ENCODE measurements at regions not wholly inside any gene's neighbourhood (a gene's known extent, or its start where the extent isn't known, plus 50 kb on each side); places are given as distances from the start of the nearest gene placed in this dataset.

DNA sequence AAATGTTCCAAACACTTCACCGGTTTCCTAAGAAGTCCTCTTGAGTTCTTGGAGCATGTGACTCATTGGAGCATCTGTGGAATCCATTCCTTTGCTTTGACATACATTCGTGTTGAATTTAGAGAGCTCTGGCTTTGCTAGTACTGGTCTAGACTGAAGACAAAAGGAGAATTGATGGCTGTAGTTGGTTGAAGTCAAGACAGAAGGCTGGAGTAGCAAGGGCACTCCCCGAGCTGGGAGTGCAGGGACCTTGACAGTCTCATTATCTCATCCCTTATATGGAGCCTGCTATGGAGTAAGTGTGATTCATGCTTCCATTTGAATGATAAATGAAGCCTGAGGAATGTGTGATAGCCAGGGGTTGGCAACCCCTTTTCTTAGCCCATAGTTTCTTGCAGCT lies 1249.1 kb downstream of the TYW1 start:
- WGBS (ENCODE audit: insufficient coverage), result 77% methylated on average over 3 of the region's 3 CpGs
- intact Hi-C loops (cut with micrococcal nuclease), result no loop called here

DNA sequence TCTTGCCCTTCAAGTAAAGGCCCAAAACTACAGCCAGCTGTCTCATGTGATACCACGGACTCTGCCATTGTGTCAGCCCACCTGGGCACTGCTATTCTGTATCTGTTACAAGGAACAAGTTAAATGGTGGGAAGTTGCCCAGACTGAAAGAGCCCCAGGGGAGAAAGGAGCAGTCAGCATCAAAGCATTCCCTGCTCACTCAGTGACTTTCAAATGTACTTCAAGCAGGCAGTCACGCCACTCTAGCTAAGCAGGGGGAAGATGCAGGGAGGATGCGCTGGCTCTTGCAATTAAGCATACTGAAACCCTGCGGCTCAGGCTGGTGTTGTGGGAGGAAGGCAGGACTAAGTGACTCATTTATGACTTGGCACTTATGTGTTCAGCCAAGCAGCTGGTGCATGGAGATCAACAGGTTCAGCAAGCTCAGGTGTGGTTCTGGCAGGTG lies 1249.6 kb downstream of the TYW1 start:
- Mint-ChIP-seq H3K9me3 (peaks cover 14 to 18% of the 10 kb centered on the region in 2 donors), H3K4me3 (no peak overlapping the region), H3K27me3 (ENCODE audit: low read depth in 2 of 2) (no peaks in the 10 kb centered on the region), H3K27ac (no peak overlapping the region), H3K36me3 (no peaks in the 10 kb centered on the region), H3K4me1 (no peaks in the 10 kb centered on the region)
- DNase-seq (no peak), ATAC-seq (no peak)
- intact Hi-C loops (cut with micrococcal nuclease), result no loop called here
- TF ChIP-seq, protein P1, sequence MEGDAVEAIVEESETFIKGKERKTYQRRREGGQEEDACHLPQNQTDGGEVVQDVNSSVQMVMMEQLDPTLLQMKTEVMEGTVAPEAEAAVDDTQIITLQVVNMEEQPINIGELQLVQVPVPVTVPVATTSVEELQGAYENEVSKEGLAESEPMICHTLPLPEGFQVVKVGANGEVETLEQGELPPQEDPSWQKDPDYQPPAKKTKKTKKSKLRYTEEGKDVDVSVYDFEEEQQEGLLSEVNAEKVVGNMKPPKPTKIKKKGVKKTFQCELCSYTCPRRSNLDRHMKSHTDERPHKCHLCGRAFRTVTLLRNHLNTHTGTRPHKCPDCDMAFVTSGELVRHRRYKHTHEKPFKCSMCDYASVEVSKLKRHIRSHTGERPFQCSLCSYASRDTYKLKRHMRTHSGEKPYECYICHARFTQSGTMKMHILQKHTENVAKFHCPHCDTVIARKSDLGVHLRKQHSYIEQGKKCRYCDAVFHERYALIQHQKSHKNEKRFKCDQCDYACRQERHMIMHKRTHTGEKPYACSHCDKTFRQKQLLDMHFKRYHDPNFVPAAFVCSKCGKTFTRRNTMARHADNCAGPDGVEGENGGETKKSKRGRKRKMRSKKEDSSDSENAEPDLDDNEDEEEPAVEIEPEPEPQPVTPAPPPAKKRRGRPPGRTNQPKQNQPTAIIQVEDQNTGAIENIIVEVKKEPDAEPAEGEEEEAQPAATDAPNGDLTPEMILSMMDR (IDR thresholded peaks at IDR 0.05), result no peak
- 43% methylated on average over 4 of the region's 4 CpGs for WGBS (ENCODE audit: insufficient coverage)
- H3K36me3 ChIP-seq (ENCODE audit: control insufficient read depth, insufficient read depth, low read length), result no peaks in the 10 kb centered on the region
- no peaks in the 10 kb centered on the region for H3K27me3 ChIP-seq (ENCODE audit: control insufficient read depth, insufficient read depth, low read length)
- no peak overlapping the region for H3K4me3 ChIP-seq (ENCODE audit: low read length)
- no peak overlapping the region for H3K27ac ChIP-seq (ENCODE audit: low read length)
- H3K9me3 ChIP-seq (ENCODE audit: control insufficient read depth, insufficient read depth, low read length), result peaks cover 11% of the 10 kb centered on the region
- H3K4me1 ChIP-seq (ENCODE audit: control insufficient read depth, insufficient read depth, low read length), result no peaks in the 10 kb centered on the region

More for the DNA sequence above, 1249.1 kb downstream of the TYW1 start:
- peaks cover 14% of the 10 kb centered on the region for H3K9me3 ChIP-seq (ENCODE audit: control insufficient read depth, insufficient read depth, low read length)
- peaks cover 16 to 19% of the 10 kb centered on the region in 2 donors for H3K9me3 Mint-ChIP-seq
- H3K4me1 ChIP-seq (ENCODE audit: control insufficient read depth, insufficient read depth, low read length), result no peaks in the 10 kb centered on the region
- H3K27ac ChIP-seq (ENCODE audit: low read length), result no peak overlapping the region
- DNase-seq, result no peak
- ATAC-seq, result no peak
- H3K36me3 ChIP-seq (ENCODE audit: control insufficient read depth, insufficient read depth, low read length), result no peaks in the 10 kb centered on the region
- no peak overlapping the region for H3K4me3 Mint-ChIP-seq
- no peaks in the 10 kb centered on the region for H3K36me3 Mint-ChIP-seq
- no peaks in the 10 kb centered on the region for H3K4me1 Mint-ChIP-seq
- no peaks in the 10 kb centered on the region for H3K27me3 ChIP-seq (ENCODE audit: control insufficient read depth, insufficient read depth, low read length)
- H3K27ac Mint-ChIP-seq, result no peak overlapping the region
- TF ChIP-seq, protein P1 (IDR thresholded peaks at IDR 0.05), result no peak
- no peaks in the 10 kb centered on the region for H3K27me3 Mint-ChIP-seq (ENCODE audit: low read depth in 2 of 2)
- H3K4me3 ChIP-seq (ENCODE audit: low read length), result no peak overlapping the region

DNA sequence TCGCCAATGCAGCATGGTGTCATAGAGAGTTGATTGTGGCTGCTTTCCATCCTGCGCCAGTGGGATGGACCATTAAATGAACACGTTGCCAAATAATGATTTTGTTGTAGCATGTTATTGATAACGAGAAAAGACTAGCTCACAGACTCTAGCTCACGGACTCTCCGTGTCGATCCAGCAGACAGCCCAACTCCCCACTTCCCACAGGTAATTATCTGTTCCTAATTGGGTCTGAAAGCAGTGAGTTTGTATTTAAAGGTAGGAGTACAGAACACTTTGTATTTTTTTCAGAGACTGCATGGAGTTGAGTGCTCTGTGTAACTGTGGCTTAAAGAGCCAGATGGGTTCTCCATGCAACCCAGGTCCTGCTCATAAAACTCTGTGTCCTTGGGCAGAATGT lies 1250.5 kb downstream of the TYW1 start:
- DNase-seq, result no peak
- WGBS (ENCODE audit: insufficient coverage), result 92% methylated on average over 2 of the region's 7 CpGs
- Histone ChIP-seq H3K4me1 (ENCODE audit: control insufficient read depth, insufficient read depth, low read length) (no peaks in the 10 kb centered on the region), H3K9me3 (ENCODE audit: control insufficient read depth, insufficient read depth, low read length) (peaks cover 11% of the 10 kb centered on the region), H3K36me3 (ENCODE audit: control insufficient read depth, insufficient read depth, low read length) (no peaks in the 10 kb centered on the region), H3K27ac (ENCODE audit: low read length) (no peak overlapping the region), H3K4me3 (ENCODE audit: low read length) (no peak overlapping the region), H3K27me3 (ENCODE audit: control insufficient read depth, insufficient read depth, low read length) (no peaks in the 10 kb centered on the region)
- TF ChIP-seq, protein P1 (IDR thresholded peaks at IDR 0.05), result no peak
- no peaks in the 10 kb centered on the region for H3K27me3 Mint-ChIP-seq (ENCODE audit: low read depth in 2 of 2)
- no peaks in the 10 kb centered on the region for H3K4me1 Mint-ChIP-seq
- no peak overlapping the region for H3K4me3 Mint-ChIP-seq
- ATAC-seq, result no peak
- H3K27ac Mint-ChIP-seq, result no peak overlapping the region
- no peaks in the 10 kb centered on the region for H3K36me3 Mint-ChIP-seq
- peaks cover 13 to 17% of the 10 kb centered on the region in 2 donors for H3K9me3 Mint-ChIP-seq
- intact Hi-C loops (cut with micrococcal nuclease), result no loop called here

DNA sequence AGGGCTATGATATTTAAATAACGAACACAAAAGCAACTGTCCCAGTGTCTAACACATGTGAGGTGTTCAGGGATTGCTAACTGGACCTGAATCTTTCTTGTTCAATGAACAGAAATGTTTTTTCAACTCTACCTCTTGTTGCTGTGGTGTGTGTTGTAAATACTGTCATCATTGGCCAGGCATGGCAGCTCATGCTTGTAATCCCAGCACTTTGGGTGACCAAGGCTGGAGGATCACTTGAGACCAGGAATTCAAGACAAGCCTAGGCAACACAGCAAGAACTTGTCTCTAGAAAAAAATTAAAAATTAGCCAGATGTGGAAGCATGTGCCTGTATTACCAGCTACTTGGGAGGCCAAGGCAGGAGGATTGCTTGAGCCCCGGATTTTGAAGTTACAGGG lies 1250.9 kb downstream of the TYW1 start:
- H3K4me1 ChIP-seq (ENCODE audit: control insufficient read depth, insufficient read depth, low read length), result no peaks in the 10 kb centered on the region
- Mint-ChIP-seq H3K4me3 (no peak overlapping the region), H3K4me1 (no peaks in the 10 kb centered on the region), H3K36me3 (no peaks in the 10 kb centered on the region), H3K27me3 (ENCODE audit: low read depth in 2 of 2) (no peaks in the 10 kb centered on the region), H3K27ac (no peak overlapping the region), H3K9me3 (peaks cover 11 to 17% of the 10 kb centered on the region in 2 donors)
- H3K27me3 ChIP-seq (ENCODE audit: control insufficient read depth, insufficient read depth, low read length), result no peaks in the 10 kb centered on the region
- no peak for DNase-seq
- 78% methylated on average over 2 of the region's 2 CpGs for WGBS (ENCODE audit: insufficient coverage)
- peaks cover 11% of the 10 kb centered on the region for H3K9me3 ChIP-seq (ENCODE audit: control insufficient read depth, insufficient read depth, low read length)
- intact Hi-C loops (cut with micrococcal nuclease), result no loop called here
- TF ChIP-seq, protein P1 (IDR thresholded peaks at IDR 0.05), result no peak
- H3K4me3 ChIP-seq (ENCODE audit: low read length), result no peak overlapping the region
- no peak for ATAC-seq
- H3K27ac ChIP-seq (ENCODE audit: low read length), result no peak overlapping the region
- no peaks in the 10 kb centered on the region for H3K36me3 ChIP-seq (ENCODE audit: control insufficient read depth, insufficient read depth, low read length)

Data from natural killer cell (primary cell).